Keratinocyte (primary cell): ENCODE measurements at regions not wholly inside any gene's neighbourhood (a gene's known extent, or its start where the extent isn't known, plus 50 kb on each side); places are given as distances from the start of the nearest gene placed in this dataset.

Source experiments
- DNase-seq: peaks from one replicate; pipeline ENCODE4 v3.0.0-alpha.2; 2011; ENCODE audit warnings: low read depth, missing footprints, low spot score
- FAIRE-seq: peaks from 2 replicates; lab custom pipeline; 2011; peaks lifted over from hg19 to GRCh38; lab: Jason Lieb, UNC
- H2AFZ ChIP-seq: 2 replicates; pipeline ENCODE4 v1.6.0; 2012; ENCODE audit warnings: low read length, control low read depth, inconsistent platforms; ENCODE audit not compliant: control insufficient read depth
- H3K27ac ChIP-seq: 2 replicates; pipeline ENCODE4 v1.5.1; 2011; ENCODE audit warnings: low read length; ENCODE audit not compliant: control insufficient read depth, insufficient read depth
- H3K27me3 ChIP-seq: 3 replicates; pipeline ENCODE4 v1.6.0; 2011; ENCODE audit warnings: low read length; ENCODE audit not compliant: control insufficient read depth, insufficient read depth; ENCODE audit errors: extremely low read depth
- H3K36me3 ChIP-seq, 2 experiments: 2 replicates in 1 of 2; 3 replicates in 1 of 2; pipeline ENCODE4 v1.5.1; 2011; ENCODE audit warnings: low read length in 2 of 2, mild to moderate bottlenecking in 1 of 2; ENCODE audit not compliant: control insufficient read depth in 2 of 2, insufficient read depth in 2 of 2; ENCODE audit errors: extremely low read depth in 1 of 2
- H3K4me1 ChIP-seq: 3 replicates; pipeline ENCODE4 v1.5.1; 2011; ENCODE audit warnings: low read length; ENCODE audit not compliant: control insufficient read depth, insufficient read depth; ENCODE audit errors: extremely low read depth
- H3K4me2 ChIP-seq: 3 replicates; pipeline ENCODE4 v1.6.0; 2011; ENCODE audit warnings: low read depth, low read length; ENCODE audit not compliant: control insufficient read depth, insufficient read depth; ENCODE audit errors: extremely low read depth
- H3K4me3 ChIP-seq, 3 experiments: fragments of 200-600 bp in 1 of 3; sonication (generic) in 1 of 3; 2 replicates in 2 of 3; 3 replicates in 1 of 3; pipeline ENCODE4 v1.5.1; 2011 to 2016; ENCODE audit warnings: low read length in 3 of 3, mild to moderate bottlenecking in 3 of 3, control low read depth in 2 of 3, inconsistent platforms in 1 of 3, low read depth in 1 of 3, mixed read lengths in 1 of 3, mixed run types in 1 of 3, moderate library complexity in 1 of 3; ENCODE audit not compliant: control insufficient read depth in 2 of 3, insufficient read depth in 2 of 3; ENCODE audit errors: extremely low read depth in 1 of 3
- H3K79me2 ChIP-seq: 2 replicates; pipeline ENCODE4 v1.6.0; 2012; ENCODE audit warnings: low read length; ENCODE audit not compliant: control insufficient read depth, insufficient read depth
- H3K9ac ChIP-seq: 3 replicates; pipeline ENCODE4 v1.6.0; 2011; ENCODE audit warnings: low read length; ENCODE audit not compliant: control insufficient read depth, insufficient read depth; ENCODE audit errors: extremely low read depth
- H3K9me1 ChIP-seq: 3 replicates; pipeline ENCODE4 v1.6.0; 2011; ENCODE audit warnings: low read length; ENCODE audit not compliant: control insufficient read depth, insufficient read depth; ENCODE audit errors: extremely low read depth
- H3K9me3 ChIP-seq: 2 replicates; pipeline ENCODE4 v1.5.1; 2012; ENCODE audit warnings: low read depth, low read length; ENCODE audit not compliant: control insufficient read depth
- H4K20me1 ChIP-seq: 3 replicates; pipeline ENCODE4 v1.6.0; 2011; ENCODE audit warnings: low read length; ENCODE audit not compliant: control insufficient read depth, insufficient read depth; ENCODE audit errors: extremely low read depth
- EZH2 ChIP-seq: IDR thresholded peaks from one replicate; pipeline ENCODE4 v1.6.1; 2012; ENCODE audit warnings: inconsistent platforms, mild to moderate bottlenecking, low read length, moderate library complexity
- dilution Hi-C: fragments of 300-500 bp; cut with MboI; formaldehyde crosslinking; loops from one replicate; pipeline ENCODE4 v1.7.0; 2020; ENCODE audit warnings: low sequenced_read_pairs; ENCODE audit not compliant: extremely low pct_ligation_motif_present
- TF ChIP-seq, protein P1 (sequence below), 3 experiments: IDR thresholded peaks in 1 of 3; conservative IDR thresholded peaks in 1 of 3; optimal IDR thresholded peaks in 1 of 3; 2 replicates in 2 of 3; 3 replicates in 1 of 3; pipeline versions ENCODE3 to v1.5.1; 2011; ENCODE audit warnings: low read length in 3 of 3, mild to moderate bottlenecking in 3 of 3, moderate library complexity in 2 of 3, control low read depth in 1 of 3, inconsistent platforms in 1 of 3; ENCODE audit not compliant: insufficient read depth in 2 of 3; ENCODE audit errors: extremely low read depth in 1 of 3

DNA sequence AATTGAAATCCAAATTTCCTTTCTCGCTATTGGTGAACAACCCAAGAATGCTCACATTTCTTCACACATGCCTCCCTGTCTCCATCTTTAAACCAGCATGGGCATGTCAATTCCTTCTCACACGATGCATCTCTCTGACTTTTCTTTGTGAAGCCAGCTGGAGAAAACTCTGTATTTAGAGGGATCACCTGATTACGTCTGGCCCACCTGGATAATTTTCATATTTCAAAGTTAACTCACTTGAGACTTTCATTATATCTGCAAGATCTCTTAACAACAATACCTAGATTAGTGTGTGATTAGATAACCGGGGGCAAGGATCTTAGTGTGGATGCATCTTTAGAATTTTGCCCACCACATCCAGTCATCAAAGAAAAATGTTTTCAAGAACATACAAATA, 164.0 kb downstream of the TMEM47 start:
- no peaks in the 10 kb centered on the region for H3K9me1 ChIP-seq
- H3K9me3 ChIP-seq = no peaks in the 10 kb centered on the region
- H4K20me1 ChIP-seq = no peaks in the 10 kb centered on the region
- H3K79me2 ChIP-seq = no peaks in the 10 kb centered on the region
- TF ChIP-seq EZH2 = no peak
- TF ChIP-seq, protein P1, sequence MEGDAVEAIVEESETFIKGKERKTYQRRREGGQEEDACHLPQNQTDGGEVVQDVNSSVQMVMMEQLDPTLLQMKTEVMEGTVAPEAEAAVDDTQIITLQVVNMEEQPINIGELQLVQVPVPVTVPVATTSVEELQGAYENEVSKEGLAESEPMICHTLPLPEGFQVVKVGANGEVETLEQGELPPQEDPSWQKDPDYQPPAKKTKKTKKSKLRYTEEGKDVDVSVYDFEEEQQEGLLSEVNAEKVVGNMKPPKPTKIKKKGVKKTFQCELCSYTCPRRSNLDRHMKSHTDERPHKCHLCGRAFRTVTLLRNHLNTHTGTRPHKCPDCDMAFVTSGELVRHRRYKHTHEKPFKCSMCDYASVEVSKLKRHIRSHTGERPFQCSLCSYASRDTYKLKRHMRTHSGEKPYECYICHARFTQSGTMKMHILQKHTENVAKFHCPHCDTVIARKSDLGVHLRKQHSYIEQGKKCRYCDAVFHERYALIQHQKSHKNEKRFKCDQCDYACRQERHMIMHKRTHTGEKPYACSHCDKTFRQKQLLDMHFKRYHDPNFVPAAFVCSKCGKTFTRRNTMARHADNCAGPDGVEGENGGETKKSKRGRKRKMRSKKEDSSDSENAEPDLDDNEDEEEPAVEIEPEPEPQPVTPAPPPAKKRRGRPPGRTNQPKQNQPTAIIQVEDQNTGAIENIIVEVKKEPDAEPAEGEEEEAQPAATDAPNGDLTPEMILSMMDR (optimal IDR thresholded peaks at IDR 0.05 in 1 of 3, IDR thresholded peaks at IDR 0.05 in 1 of 3, conservative IDR thresholded peaks at IDR 0.05 in 1 of 3; ENCODE audit: extremely low read depth in 1 of 3, insufficient read depth in 2 of 3, low read length in 3 of 3) = no peak
- no peaks in the 10 kb centered on the region for H3K4me1 ChIP-seq
- dilution Hi-C loops = no loop called here
- no peak overlapping the region for H3K27ac ChIP-seq
- no peak overlapping the region for H3K9ac ChIP-seq
- no peaks in the 10 kb centered on the region for H3K27me3 ChIP-seq
- no peak overlapping the region for H3K4me2 ChIP-seq
- H3K4me3 ChIP-seq = no peak overlapping the region
- no peak for FAIRE-seq
- no peaks in the 10 kb centered on the region for H3K36me3 ChIP-seq
- no peak for DNase-seq
- no peak overlapping the region for H2AFZ ChIP-seq

GRCh38 chrX:34491126-34491525, 166.0 kb downstream of the TMEM47 start:
- no peak overlapping the region for H3K27ac ChIP-seq
- H3K9ac ChIP-seq = no peak overlapping the region
- no peaks in the 10 kb centered on the region for H4K20me1 ChIP-seq
- no peaks in the 10 kb centered on the region for H3K27me3 ChIP-seq
- no peak for DNase-seq
- no peaks in the 10 kb centered on the region for H3K9me1 ChIP-seq
- H3K4me3 ChIP-seq = no peak overlapping the region
- dilution Hi-C loops = no loop called here
- no peak for FAIRE-seq
- H3K79me2 ChIP-seq = no peaks in the 10 kb centered on the region
- no peaks in the 10 kb centered on the region for H3K36me3 ChIP-seq
- H2AFZ ChIP-seq = no peak overlapping the region
- no peak for TF ChIP-seq EZH2
- TF ChIP-seq, protein P1 (optimal IDR thresholded peaks at IDR 0.05 in 1 of 3, IDR thresholded peaks at IDR 0.05 in 1 of 3, conservative IDR thresholded peaks at IDR 0.05 in 1 of 3; ENCODE audit: extremely low read depth in 1 of 3, insufficient read depth in 2 of 3, low read length in 3 of 3) = no peak
- no peak overlapping the region for H3K4me2 ChIP-seq
- no peaks in the 10 kb centered on the region for H3K9me3 ChIP-seq
- no peaks in the 10 kb centered on the region for H3K4me1 ChIP-seq
